ENCODE measurements at regions not wholly inside any gene's neighbourhood (a gene's known extent, or its start where the extent isn't known, plus 50 kb on each side); places are given as distances from the start of the nearest gene placed in this dataset.
"Not testable (repeated sequence)": the region's sequence is repeated elsewhere in the genome, so short reads cannot be mapped to it uniquely, and the experiment has no call there.

DNA sequence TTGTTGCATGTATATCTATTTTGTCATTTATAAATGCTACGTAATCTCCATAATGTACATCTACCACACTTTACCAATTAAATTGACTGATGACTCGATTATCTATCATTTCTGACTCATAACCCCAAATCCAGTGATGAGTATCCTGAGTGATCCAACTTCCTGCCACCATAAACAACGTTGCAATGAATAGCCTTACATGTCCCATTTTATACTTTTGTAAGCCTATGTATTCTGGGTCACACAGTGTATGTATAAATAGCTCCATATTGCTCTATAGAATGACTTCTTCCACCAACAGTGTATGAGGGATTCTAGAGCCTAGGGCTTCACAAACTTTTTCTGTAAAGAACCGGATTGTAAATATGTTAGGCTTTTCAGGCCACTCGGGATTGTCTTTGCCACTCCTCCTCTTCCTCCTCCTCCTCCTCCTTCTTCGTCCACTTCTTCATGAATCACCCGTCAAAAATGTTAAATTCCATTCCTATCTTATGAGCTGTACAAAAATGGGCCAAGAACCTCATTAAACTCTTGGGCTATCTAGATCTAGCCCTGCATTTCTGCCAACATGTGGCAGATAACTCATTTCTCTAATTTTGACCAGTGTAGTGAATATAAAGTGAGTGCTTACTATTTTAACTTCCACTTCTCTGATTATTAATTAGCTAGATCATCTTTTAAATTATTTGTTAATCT is 672.2 kb upstream of the AMOT start:
- DNase-seq (ENCODE audit: low spot score), result no peak

DNA sequence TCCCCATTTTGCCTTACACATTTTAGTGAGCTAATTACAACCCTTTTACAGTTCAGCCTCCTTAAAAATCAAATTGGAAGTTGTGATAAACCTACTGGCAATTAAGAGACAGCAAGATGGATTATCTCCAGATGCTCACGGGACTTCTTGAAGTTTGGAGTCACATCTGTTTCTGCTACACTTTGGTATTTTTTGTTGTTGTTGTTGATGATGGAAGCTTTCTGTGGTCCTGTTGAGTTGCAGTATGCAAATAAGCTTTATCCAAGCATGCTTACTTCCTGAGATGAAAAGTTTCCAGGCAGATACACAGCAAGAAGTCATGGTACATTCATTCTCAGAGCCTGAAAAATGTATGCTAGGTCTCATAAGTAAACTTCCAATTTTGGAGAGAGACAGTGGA is 670.0 kb upstream of the AMOT start:
- DNase-seq (ENCODE audit: low spot score), result no peak

DNA sequence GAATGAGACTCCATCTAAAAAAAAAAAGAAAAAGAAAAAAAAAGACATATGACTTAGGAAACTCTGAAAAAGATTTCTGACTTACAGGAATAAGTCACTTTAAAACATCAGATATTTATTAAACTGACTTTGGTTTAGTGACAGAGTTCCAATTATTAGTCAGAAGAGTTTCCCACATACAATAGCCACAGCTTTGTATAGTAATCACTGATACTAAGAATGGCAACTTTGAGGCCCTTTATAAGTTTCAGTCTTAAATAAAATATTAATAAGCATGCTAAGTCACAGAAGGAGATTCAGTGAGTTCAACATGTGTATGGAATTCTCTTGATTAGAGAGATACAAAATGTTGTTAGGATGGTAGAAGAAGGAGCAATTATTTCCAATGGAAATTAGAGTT is 652.3 kb upstream of the AMOT start:
- no peak for DNase-seq (ENCODE audit: low spot score)

DNA sequence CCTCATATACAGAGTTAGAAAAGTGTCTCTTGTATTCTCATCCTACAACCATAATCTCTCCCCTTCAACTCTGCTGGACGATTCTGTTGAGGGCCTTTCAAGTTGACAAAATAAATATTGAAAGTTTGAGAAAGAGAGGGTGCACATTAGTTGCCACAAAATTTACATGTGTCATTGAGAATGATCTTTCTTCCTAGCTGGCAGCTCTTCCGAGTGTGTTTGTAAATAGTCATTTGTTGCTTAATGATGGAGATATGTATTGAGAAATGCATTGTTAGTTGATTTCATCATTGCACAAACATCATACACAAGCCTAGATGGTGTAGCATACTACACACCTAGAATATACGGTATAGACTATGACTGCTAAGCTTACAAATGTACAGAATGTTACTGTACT is 632.8 kb upstream of the AMOT start:
- no peak for DNase-seq (ENCODE audit: low spot score)

GRCh38 chrX:113473015-113473414 is 632.4 kb upstream of the AMOT start:
- not testable (repeated sequence) for DNase-seq (ENCODE audit: low spot score)

- no peak for DNase-seq (ENCODE audit: low spot score)
These were observed 629.5 kb upstream of the AMOT start for GRCh38 chrX:113470166-113470565.

DNA sequence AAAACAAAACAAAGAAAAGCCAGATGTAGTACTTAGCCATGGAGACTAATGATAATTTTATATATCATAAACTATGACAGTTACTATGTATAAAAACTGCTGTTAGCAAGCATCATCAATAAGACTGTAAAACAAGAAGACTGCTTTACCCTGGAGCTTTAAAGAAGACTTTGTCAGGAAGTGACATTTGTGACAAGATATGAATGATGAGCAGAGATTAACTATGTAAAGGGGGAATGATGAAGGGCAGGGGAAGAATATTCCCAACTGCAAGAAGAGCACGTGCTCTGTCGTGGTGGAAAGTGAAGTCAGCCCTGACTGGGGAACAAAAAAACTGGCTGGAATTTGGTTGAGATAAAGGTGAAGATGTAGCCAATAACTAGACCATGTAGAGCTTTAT is 617.1 kb upstream of the AMOT start:
- DNase-seq (ENCODE audit: low spot score), result no peak

DNA sequence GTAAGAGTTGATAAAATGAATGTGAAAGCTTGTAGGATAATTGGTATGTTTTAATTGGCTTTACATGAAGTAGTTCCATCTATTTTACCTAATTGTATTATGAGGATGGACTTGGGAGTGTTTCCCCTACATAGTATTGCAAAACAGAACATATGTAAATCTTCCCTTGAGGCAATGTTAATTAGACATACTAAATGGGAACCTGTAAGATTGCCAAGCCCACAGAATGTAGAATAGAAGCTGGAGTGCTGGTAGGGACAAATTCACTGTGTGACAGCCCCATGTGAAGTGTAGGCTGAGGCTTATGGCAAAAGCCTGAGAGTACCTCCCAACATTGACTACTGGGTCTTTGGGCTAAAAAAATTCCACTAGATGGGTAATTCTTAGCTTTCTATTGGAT is 615.0 kb upstream of the AMOT start:
- no peak for DNase-seq (ENCODE audit: low spot score)

- no peak for DNase-seq (ENCODE audit: low spot score)
These were observed 588.4 kb upstream of the AMOT start for GRCh38 chrX:113429011-113429410.

GRCh38 chrX:113422323-113422722 is 581.7 kb upstream of the AMOT start:
- no peak for DNase-seq (ENCODE audit: low spot score)

DNA sequence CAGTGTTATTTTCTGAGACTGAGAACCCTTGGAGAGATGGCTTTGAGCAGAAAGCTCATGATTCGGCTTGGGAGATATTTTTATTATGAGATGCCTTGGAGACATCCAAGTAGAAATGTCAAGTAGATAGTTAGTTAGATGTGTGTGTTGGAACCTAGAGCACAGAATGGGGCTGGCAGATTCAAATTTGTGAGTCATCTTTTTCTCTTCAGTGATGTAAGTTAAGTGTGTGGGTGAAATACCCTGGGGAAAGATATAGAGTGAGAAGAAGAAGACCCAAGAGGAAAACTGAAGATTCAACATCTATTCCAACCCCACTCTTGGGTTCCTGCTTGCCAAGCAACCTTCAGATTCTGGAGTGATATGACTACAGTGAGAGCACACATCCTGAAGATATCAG is 580.8 kb upstream of the AMOT start:
- DNase-seq (ENCODE audit: low spot score), result no peak

GRCh38 chrX:113412106-113412505 is 571.5 kb upstream of the AMOT start:
- DNase-seq (ENCODE audit: low spot score), result no peak

DNA sequence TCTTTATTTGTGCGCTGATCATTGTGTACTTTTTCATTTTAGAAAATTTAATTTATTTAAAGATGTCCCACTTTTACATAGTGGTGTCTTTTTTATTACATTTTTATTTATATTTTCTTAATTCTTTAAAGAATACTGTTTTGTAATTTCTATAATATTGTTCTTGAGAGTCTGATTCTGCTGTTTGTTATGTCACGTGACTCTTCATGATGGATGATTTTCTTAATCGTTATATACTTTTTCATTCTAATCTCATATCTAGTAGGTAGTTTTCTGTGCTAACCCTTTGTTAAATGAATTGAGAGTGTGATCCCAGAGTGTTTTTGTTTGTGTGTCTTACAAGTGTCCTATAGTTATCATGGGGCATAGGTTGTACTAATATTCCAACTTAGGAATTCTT is 568.2 kb upstream of the AMOT start:
- no peak for DNase-seq (ENCODE audit: low spot score)

- DNase-seq (ENCODE audit: low spot score), result no peak
These were observed 559.6 kb upstream of the AMOT start for GRCh38 chrX:113400193-113400704.

GRCh38 chrX:113399506-113400192 is 559.0 kb upstream of the AMOT start:
- DNase-seq (ENCODE audit: low spot score), result no peak

DNA sequence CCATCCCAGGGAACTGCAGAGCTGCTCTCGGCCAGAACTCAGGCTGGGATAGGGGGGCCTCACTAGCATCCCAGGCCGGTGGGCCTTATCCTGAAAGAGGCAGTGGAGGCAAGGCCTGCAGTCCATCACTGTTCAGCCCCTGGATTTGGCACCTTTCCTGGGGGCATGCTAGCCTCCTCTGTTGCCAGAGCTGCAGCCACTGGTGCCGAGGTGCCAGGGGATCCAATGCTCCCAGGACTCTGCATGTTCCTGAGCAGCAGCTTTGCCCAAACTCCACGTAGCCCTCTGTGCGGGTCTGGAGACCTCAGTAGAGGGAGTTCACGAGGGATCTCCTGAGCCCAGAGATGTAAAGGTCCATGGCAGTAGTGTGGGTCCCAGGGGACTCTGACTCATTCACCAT is 551.7 kb upstream of the AMOT start:
- DNase-seq (ENCODE audit: low spot score), result no peak

GRCh38 chrX:113391875-113392274 is 551.2 kb upstream of the AMOT start:
- DNase-seq (ENCODE audit: low spot score), result no peak

GRCh38 chrX:113390531-113390930 is 549.9 kb upstream of the AMOT start:
- no peak for DNase-seq (ENCODE audit: low spot score)

GRCh38 chrX:113389846-113390245 is 549.2 kb upstream of the AMOT start:
- DNase-seq (ENCODE audit: low spot score), result no peak

- no peak for DNase-seq (ENCODE audit: low spot score)
These were observed 544.0 kb upstream of the AMOT start for GRCh38 chrX:113384628-113385027.

- DNase-seq (ENCODE audit: low spot score), result not testable (repeated sequence)
These were observed 532.8 kb upstream of the AMOT start for GRCh38 chrX:113373421-113373820.

- no peak for DNase-seq (ENCODE audit: low spot score)
These were observed 529.4 kb upstream of the AMOT start for GRCh38 chrX:113370006-113370405.

GRCh38 chrX:113369056-113369455 is 528.4 kb upstream of the AMOT start:
- no peak for DNase-seq (ENCODE audit: low spot score)

GRCh38 chrX:113353134-113353533 is 512.5 kb upstream of the AMOT start:
- DNase-seq (ENCODE audit: low spot score), result no peak

Data from HuH-7.5 (cell line).